ENCODE measurements at regions not wholly inside any gene's neighbourhood (a gene's known extent, or its start where the extent isn't known, plus 50 kb on each side); places are given as distances from the start of the nearest gene placed in this dataset.

DNA sequence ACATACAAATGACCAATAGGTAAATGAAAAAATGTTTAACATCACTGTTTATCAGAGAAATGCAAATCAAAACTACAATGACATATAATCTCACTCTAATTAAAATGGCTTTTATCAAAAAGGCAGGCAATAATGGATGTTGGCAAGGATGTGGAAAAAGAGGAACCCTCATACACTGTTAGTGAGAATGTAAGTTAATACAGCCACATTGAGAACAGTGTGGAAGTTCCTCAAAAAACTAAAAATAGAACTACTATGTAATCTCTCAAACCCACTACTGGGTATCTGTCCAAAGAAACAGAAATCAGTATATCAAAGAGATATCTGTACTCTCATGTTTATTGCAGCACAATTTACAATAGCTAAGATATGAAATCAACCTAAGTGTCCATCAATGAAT, 165.9 kb upstream of the HHIP start:
- no TSS peak for BruUV-seq (replicated peaks)
- H3K4me1 ChIP-seq (ENCODE audit: control insufficient read depth, insufficient read depth, low read length): no peaks in the 10 kb centered on the region
- DNase-seq (ENCODE audit: low read depth, low spot score) (no peak), ATAC-seq (no peak)
- TF ChIP-seq, protein P1, sequence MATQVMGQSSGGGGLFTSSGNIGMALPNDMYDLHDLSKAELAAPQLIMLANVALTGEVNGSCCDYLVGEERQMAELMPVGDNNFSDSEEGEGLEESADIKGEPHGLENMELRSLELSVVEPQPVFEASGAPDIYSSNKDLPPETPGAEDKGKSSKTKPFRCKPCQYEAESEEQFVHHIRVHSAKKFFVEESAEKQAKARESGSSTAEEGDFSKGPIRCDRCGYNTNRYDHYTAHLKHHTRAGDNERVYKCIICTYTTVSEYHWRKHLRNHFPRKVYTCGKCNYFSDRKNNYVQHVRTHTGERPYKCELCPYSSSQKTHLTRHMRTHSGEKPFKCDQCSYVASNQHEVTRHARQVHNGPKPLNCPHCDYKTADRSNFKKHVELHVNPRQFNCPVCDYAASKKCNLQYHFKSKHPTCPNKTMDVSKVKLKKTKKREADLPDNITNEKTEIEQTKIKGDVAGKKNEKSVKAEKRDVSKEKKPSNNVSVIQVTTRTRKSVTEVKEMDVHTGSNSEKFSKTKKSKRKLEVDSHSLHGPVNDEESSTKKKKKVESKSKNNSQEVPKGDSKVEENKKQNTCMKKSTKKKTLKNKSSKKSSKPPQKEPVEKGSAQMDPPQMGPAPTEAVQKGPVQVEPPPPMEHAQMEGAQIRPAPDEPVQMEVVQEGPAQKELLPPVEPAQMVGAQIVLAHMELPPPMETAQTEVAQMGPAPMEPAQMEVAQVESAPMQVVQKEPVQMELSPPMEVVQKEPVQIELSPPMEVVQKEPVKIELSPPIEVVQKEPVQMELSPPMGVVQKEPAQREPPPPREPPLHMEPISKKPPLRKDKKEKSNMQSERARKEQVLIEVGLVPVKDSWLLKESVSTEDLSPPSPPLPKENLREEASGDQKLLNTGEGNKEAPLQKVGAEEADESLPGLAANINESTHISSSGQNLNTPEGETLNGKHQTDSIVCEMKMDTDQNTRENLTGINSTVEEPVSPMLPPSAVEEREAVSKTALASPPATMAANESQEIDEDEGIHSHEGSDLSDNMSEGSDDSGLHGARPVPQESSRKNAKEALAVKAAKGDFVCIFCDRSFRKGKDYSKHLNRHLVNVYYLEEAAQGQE (IDR thresholded peaks at IDR 0.05; ENCODE audit: insufficient read depth in 1 of 2, low read depth in 2 of 2, low read length in 1 of 2): no peak
- ChIA-PET POLR2A (no interaction called here), CTCF (no interaction called here)
- intact Hi-C loops (cut with micrococcal nuclease; ENCODE audit: unreplicated experiment): no loop called here
- in situ Hi-C loops (cut with HindIII; ENCODE audit: low pct_unique_long_range_greater_than_20kb, low sequenced_read_pairs): no loop called here
- no peaks in the 10 kb centered on the region for H3K27me3 ChIP-seq (ENCODE audit: control insufficient read depth, insufficient read depth, low read length)
- no peak overlapping the region for H3K4me3 ChIP-seq (ENCODE audit: low read depth in 2 of 2, low read length in 2 of 2)
- H3K36me3 ChIP-seq (ENCODE audit: control insufficient read depth, insufficient read depth, low read length): no peaks in the 10 kb centered on the region
- H3K27ac ChIP-seq (ENCODE audit: low read length): no peak overlapping the region
- no peaks in the 10 kb centered on the region for H3K9me3 ChIP-seq (ENCODE audit: control insufficient read depth, insufficient read depth, low read depth, low read length)

DNA sequence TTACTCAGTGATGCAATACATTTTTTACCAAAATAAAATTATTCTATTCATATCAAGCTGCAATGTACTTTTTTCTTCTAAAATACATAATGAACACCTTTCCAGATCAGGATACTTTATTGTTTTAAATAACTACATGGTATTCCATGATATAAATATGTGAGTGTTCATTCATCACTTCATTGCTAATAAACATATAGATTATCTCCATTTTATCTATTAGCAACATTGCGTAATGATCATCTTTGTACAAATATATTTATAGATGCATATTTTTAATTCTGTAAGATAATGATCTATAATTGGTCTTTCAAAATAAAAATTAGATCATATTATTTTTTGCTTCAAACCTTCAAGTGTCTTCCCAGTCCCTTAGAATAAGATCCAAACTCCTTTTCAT, 156.1 kb upstream of the HHIP start:
- BruUV-seq (replicated peaks): no TSS peak
- Histone ChIP-seq H3K4me3 (ENCODE audit: low read depth in 2 of 2, low read length in 2 of 2) (no peak overlapping the region), H3K36me3 (ENCODE audit: control insufficient read depth, insufficient read depth, low read length) (no peaks in the 10 kb centered on the region), H3K9me3 (ENCODE audit: control insufficient read depth, insufficient read depth, low read depth, low read length) (no peaks in the 10 kb centered on the region), H3K27me3 (ENCODE audit: control insufficient read depth, insufficient read depth, low read length) (no peaks in the 10 kb centered on the region), H3K27ac (ENCODE audit: low read length) (no peak overlapping the region), H3K4me1 (ENCODE audit: control insufficient read depth, insufficient read depth, low read length) (no peaks in the 10 kb centered on the region)
- ChIA-PET POLR2A (no interaction called here), CTCF (no interaction called here)
- ATAC-seq (no peak), DNase-seq (ENCODE audit: low read depth, low spot score) (no peak)
- intact Hi-C loops (cut with micrococcal nuclease; ENCODE audit: unreplicated experiment): no loop called here
- TF ChIP-seq, protein P1 (IDR thresholded peaks at IDR 0.05; ENCODE audit: insufficient read depth in 1 of 2, low read depth in 2 of 2, low read length in 1 of 2): no peak
- TF ChIP-seq TCF7L2 (IDR thresholded peaks at IDR 0.05; ENCODE audit: low read depth, low read length): no peak
- no peak for TF ChIP-seq SIN3A (IDR thresholded peaks at IDR 0.05; ENCODE audit: borderline replicate concordance, insufficient read depth, low read depth, low read length)
- TF ChIP-seq, protein P2, sequence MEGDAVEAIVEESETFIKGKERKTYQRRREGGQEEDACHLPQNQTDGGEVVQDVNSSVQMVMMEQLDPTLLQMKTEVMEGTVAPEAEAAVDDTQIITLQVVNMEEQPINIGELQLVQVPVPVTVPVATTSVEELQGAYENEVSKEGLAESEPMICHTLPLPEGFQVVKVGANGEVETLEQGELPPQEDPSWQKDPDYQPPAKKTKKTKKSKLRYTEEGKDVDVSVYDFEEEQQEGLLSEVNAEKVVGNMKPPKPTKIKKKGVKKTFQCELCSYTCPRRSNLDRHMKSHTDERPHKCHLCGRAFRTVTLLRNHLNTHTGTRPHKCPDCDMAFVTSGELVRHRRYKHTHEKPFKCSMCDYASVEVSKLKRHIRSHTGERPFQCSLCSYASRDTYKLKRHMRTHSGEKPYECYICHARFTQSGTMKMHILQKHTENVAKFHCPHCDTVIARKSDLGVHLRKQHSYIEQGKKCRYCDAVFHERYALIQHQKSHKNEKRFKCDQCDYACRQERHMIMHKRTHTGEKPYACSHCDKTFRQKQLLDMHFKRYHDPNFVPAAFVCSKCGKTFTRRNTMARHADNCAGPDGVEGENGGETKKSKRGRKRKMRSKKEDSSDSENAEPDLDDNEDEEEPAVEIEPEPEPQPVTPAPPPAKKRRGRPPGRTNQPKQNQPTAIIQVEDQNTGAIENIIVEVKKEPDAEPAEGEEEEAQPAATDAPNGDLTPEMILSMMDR (IDR thresholded peaks at IDR 0.05): no peak
- TF ChIP-seq POLR2AphosphoS5 (IDR thresholded peaks at IDR 0.05; ENCODE audit: low read depth, low read length): no peak
- in situ Hi-C loops (cut with HindIII; ENCODE audit: low pct_unique_long_range_greater_than_20kb, low sequenced_read_pairs): no loop called here
